ENCODE measurements at regions not wholly inside any gene's neighbourhood (a gene's known extent, or its start where the extent isn't known, plus 50 kb on each side); places are given as distances from the start of the nearest gene placed in this dataset.

DNA sequence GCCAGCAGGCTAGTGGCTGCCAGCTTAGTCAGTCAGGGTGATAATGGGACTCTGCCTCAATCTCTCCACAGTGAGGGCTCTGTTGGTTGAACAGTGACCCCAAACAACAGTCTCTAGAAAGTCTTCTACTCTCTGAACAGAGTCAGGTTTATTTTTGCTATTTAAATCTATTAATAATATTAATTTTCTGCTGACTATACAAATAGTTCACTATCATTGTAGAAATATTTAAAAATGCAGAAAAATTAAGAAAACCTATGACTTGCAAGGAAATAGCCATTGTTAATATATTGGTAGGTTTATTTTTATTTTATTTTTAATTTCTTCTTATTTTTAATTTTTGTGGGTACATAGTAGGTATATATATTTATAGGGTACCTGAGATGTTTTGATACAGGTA, 67.9 kb upstream of the AADAT start (continued):
- TF ChIP-seq EZH2phosphoT487 (IDR thresholded peaks at IDR 0.05; ENCODE audit: unreplicated experiment) (no peak), POLR2AphosphoS5 (IDR thresholded peaks at IDR 0.05; ENCODE audit: low read depth) (no peak), ZNF114 (CRISPR knock-in tag; IDR thresholded peaks at IDR 0.05) (no peak), NANOG (IDR thresholded peaks at IDR 0.05; ENCODE audit: borderline replicate concordance) (no peak), JUNB (IDR thresholded peaks at IDR 0.05; ENCODE audit: unreplicated experiment) (no peak), ZNF331 (CRISPR knock-in tag; IDR thresholded peaks at IDR 0.05; ENCODE audit: low read depth) (no peak), STAT1 (IDR thresholded peaks at IDR 0.05; ENCODE audit: unreplicated experiment) (no peak), CREB1 (CRISPR knock-in tag; IDR thresholded peaks at IDR 0.05; ENCODE audit: low read depth) (no peak)
- TF ChIP-seq, protein P1, sequence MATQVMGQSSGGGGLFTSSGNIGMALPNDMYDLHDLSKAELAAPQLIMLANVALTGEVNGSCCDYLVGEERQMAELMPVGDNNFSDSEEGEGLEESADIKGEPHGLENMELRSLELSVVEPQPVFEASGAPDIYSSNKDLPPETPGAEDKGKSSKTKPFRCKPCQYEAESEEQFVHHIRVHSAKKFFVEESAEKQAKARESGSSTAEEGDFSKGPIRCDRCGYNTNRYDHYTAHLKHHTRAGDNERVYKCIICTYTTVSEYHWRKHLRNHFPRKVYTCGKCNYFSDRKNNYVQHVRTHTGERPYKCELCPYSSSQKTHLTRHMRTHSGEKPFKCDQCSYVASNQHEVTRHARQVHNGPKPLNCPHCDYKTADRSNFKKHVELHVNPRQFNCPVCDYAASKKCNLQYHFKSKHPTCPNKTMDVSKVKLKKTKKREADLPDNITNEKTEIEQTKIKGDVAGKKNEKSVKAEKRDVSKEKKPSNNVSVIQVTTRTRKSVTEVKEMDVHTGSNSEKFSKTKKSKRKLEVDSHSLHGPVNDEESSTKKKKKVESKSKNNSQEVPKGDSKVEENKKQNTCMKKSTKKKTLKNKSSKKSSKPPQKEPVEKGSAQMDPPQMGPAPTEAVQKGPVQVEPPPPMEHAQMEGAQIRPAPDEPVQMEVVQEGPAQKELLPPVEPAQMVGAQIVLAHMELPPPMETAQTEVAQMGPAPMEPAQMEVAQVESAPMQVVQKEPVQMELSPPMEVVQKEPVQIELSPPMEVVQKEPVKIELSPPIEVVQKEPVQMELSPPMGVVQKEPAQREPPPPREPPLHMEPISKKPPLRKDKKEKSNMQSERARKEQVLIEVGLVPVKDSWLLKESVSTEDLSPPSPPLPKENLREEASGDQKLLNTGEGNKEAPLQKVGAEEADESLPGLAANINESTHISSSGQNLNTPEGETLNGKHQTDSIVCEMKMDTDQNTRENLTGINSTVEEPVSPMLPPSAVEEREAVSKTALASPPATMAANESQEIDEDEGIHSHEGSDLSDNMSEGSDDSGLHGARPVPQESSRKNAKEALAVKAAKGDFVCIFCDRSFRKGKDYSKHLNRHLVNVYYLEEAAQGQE (IDR thresholded peaks at IDR 0.05; ENCODE audit: unreplicated experiment) = no peak
- TF ChIP-seq, protein P2, sequence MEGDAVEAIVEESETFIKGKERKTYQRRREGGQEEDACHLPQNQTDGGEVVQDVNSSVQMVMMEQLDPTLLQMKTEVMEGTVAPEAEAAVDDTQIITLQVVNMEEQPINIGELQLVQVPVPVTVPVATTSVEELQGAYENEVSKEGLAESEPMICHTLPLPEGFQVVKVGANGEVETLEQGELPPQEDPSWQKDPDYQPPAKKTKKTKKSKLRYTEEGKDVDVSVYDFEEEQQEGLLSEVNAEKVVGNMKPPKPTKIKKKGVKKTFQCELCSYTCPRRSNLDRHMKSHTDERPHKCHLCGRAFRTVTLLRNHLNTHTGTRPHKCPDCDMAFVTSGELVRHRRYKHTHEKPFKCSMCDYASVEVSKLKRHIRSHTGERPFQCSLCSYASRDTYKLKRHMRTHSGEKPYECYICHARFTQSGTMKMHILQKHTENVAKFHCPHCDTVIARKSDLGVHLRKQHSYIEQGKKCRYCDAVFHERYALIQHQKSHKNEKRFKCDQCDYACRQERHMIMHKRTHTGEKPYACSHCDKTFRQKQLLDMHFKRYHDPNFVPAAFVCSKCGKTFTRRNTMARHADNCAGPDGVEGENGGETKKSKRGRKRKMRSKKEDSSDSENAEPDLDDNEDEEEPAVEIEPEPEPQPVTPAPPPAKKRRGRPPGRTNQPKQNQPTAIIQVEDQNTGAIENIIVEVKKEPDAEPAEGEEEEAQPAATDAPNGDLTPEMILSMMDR (conservative IDR thresholded peaks at IDR 0.05; ENCODE audit: low read depth in 2 of 2) = no peak

DNA sequence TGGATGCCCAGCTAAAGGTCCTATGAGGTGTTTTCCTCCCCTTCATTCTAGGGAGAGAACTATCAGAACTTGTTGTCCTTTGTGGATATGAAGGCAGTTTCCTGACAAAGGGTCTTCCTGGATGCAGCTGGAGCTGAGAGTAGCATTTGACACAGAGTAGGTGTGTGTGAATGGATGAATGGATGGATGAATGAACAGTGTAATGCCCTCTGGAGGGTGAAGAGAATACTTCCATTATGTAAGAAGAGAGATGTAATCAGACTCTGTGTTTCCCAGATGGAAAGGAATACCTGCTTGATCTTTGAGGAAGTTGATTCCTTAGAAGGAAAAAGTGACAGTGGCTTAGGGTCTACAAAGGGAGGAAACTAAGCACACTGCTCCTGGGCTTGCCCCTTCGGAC, 55.4 kb upstream of the AADAT start:
- Mint-ChIP-seq H3K4me3 (no peak overlapping the region), H3K9me3 (no peaks in the 10 kb centered on the region; the same call in 2 of the 3 replicates), H3K27ac (no peak overlapping the region), H3K4me1 (no peaks in the 10 kb centered on the region), H3K36me3 (ENCODE audit: low read depth) (no peaks in the 10 kb centered on the region), H3K27me3 (ENCODE audit: insufficient read depth, low read depth, poor library complexity) (no peaks in the 10 kb centered on the region)
- Histone ChIP-seq H3K4me2 (no peak overlapping the region), H3K4me1 (ENCODE audit: insufficient read depth) (no peaks in the 10 kb centered on the region), H3K36me3 (ENCODE audit: insufficient read depth) (no peaks in the 10 kb centered on the region), H3K4me3 (no peak overlapping the region), H2AFZ (no peak overlapping the region), H3K9me2 (ENCODE audit: insufficient read depth) (no peaks in the 10 kb centered on the region), H3F3A (replicated peaks; ENCODE audit: low read depth) (no peaks in the 10 kb centered on the region), H3K79me2 (replicated peaks; ENCODE audit: insufficient read depth) (no peaks in the 10 kb centered on the region), H4K20me1 (replicated peaks; ENCODE audit: insufficient read depth) (no peaks in the 10 kb centered on the region), H3K27me3 (ENCODE audit: insufficient read depth) (no peaks in the 10 kb centered on the region), H3K27ac (ENCODE audit: low read depth) (no peak overlapping the region)
- DNase-seq (ENCODE audit: low spot score) (peak; percentile 7), ATAC-seq (no peak)
- TF ChIP-seq STAT1 (IDR thresholded peaks at IDR 0.05; ENCODE audit: unreplicated experiment) (no peak), EZH2 (IDR thresholded peaks at IDR 0.05; ENCODE audit: low read depth, unreplicated experiment) (no peak), NANOG (IDR thresholded peaks at IDR 0.05; ENCODE audit: borderline replicate concordance) (no peak), CREB1 (CRISPR knock-in tag; IDR thresholded peaks at IDR 0.05; ENCODE audit: low read depth) (no peak), ZNF114 (CRISPR knock-in tag; IDR thresholded peaks at IDR 0.05) (no peak), JUNB (IDR thresholded peaks at IDR 0.05; ENCODE audit: unreplicated experiment) (no peak), ZNF331 (CRISPR knock-in tag; IDR thresholded peaks at IDR 0.05; ENCODE audit: low read depth) (no peak), POLR2AphosphoS5 (IDR thresholded peaks at IDR 0.05; ENCODE audit: low read depth) (no peak), EZH2phosphoT487 (IDR thresholded peaks at IDR 0.05; ENCODE audit: unreplicated experiment) (no peak)
- TF ChIP-seq, protein P1 (IDR thresholded peaks at IDR 0.05; ENCODE audit: unreplicated experiment) = no peak
- TF ChIP-seq, protein P2 (conservative IDR thresholded peaks at IDR 0.05; ENCODE audit: low read depth in 2 of 2) = no peak
- TF ChIP-seq, protein P3, sequence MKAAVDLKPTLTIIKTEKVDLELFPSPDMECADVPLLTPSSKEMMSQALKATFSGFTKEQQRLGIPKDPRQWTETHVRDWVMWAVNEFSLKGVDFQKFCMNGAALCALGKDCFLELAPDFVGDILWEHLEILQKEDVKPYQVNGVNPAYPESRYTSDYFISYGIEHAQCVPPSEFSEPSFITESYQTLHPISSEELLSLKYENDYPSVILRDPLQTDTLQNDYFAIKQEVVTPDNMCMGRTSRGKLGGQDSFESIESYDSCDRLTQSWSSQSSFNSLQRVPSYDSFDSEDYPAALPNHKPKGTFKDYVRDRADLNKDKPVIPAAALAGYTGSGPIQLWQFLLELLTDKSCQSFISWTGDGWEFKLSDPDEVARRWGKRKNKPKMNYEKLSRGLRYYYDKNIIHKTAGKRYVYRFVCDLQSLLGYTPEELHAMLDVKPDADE (IDR thresholded peaks at IDR 0.05) = no peak

Measured in GM23338 (cell line).